Fibroblast of peridontal ligament (primary cell): ENCODE measurements at regions not wholly inside any gene's neighbourhood (a gene's known extent, or its start where the extent isn't known, plus 50 kb on each side); places are given as distances from the start of the nearest gene placed in this dataset.

Experiments used
- DNase-seq: peaks from one replicate; pipeline ENCODE4 v3.0.0-alpha.2; 2010; ENCODE audit errors: extremely low read depth

- DNase-seq = no peak
These were observed 303.1 kb upstream of the IRX4 start for GRCh38 chr5:2185646-2186471.

- no peak for DNase-seq
These were observed 302.1 kb upstream of the IRX4 start for GRCh38 chr5:2184563-2185540.

- no peak for DNase-seq
These were observed 301.3 kb upstream of the IRX4 start for GRCh38 chr5:2184026-2184366.

- DNase-seq = no peak
These were observed 300.7 kb upstream of the IRX4 start for GRCh38 chr5:2183154-2184025.

GRCh38 chr5:2182020-2182419 lies 299.3 kb upstream of the IRX4 start:
- no peak for DNase-seq

GRCh38 chr5:2181557-2181956 lies 298.8 kb upstream of the IRX4 start:
- DNase-seq = no peak

- no peak for DNase-seq
These were observed 298.4 kb upstream of the IRX4 start for GRCh38 chr5:2181149-2181548.

- no peak for DNase-seq
These were observed 297.7 kb upstream of the IRX4 start for GRCh38 chr5:2180456-2180855.

GRCh38 chr5:2179861-2180260 lies 297.1 kb upstream of the IRX4 start:
- no peak for DNase-seq

- no peak for DNase-seq
These were observed 295.8 kb upstream of the IRX4 start for GRCh38 chr5:2178528-2178927.

GRCh38 chr5:2178071-2178477 lies 295.3 kb upstream of the IRX4 start:
- no peak for DNase-seq

GRCh38 chr5:2177244-2177643 lies 294.5 kb upstream of the IRX4 start:
- DNase-seq = no peak

- no peak for DNase-seq
These were observed 293.9 kb upstream of the IRX4 start for GRCh38 chr5:2176581-2176980.

GRCh38 chr5:2175842-2176404 lies 293.2 kb upstream of the IRX4 start:
- DNase-seq = no peak

GRCh38 chr5:2175041-2175440 lies 292.3 kb upstream of the IRX4 start:
- no peak for DNase-seq

- DNase-seq = no peak
These were observed 291.8 kb upstream of the IRX4 start for GRCh38 chr5:2174538-2174937.

GRCh38 chr5:2173151-2173834 lies 290.6 kb upstream of the IRX4 start:
- DNase-seq = no peak

- no peak for DNase-seq
These were observed 289.7 kb upstream of the IRX4 start for GRCh38 chr5:2172471-2172870.

- DNase-seq = no peak
These were observed 288.0 kb upstream of the IRX4 start for GRCh38 chr5:2170761-2171160.

GRCh38 chr5:2169850-2170760 lies 287.4 kb upstream of the IRX4 start:
- no peak for DNase-seq
